ENCODE measurements at regions not wholly inside any gene's neighbourhood (a gene's known extent, or its start where the extent isn't known, plus 50 kb on each side); places are given as distances from the start of the nearest gene placed in this dataset.

DNA sequence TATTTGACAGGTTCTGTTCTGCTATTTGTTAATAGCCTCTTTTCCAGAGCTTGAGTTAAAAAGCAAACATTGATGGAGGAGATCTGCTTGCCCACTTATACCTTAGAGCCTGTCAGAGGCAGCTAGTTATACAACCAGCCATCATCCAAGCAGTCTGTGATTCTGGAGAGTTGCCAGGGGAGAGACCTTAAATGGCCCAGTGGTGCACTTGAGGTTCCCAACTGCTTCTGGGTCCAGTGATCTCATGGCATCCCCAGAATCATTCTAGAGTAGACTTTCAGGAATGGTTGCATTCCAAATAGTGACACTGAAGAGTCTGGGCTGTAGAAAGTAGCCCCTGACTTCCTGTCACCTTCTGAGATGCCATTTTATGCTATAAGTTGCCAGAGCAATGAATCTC, 160.7 kb downstream of the FHIP1A start:
- Histone ChIP-seq H3K14ac (ENCODE audit: low read length) (no peak overlapping the region), H3K27me3 (ENCODE audit: control insufficient read depth in 3 of 3, insufficient read depth in 3 of 3, low read depth in 1 of 3, low read length in 3 of 3) (no peaks in the 10 kb centered on the region), H3K4me2 (ENCODE audit: insufficient read depth, low read length, poor library complexity, severe bottlenecking) (no peak overlapping the region), H4K8ac (ENCODE audit: low read depth, low read length) (no peak overlapping the region), H3K9me3 (replicated peaks in 1 of 2; ENCODE audit: control insufficient read depth in 2 of 2, insufficient read depth in 1 of 2, low read depth in 1 of 2, low read length in 2 of 2) (no peaks in the 10 kb centered on the region), H2BK15ac (ENCODE audit: low read length) (no peak overlapping the region), H3K23ac (ENCODE audit: low read depth, low read length, poor library complexity) (no peak overlapping the region), H2BK12ac (ENCODE audit: low read length) (no peak overlapping the region), H2AFZ (ENCODE audit: low read length) (no peak overlapping the region), H2BK5ac (ENCODE audit: low read length) (no peak overlapping the region), H3K4me1 (ENCODE audit: control insufficient read depth in 2 of 2, insufficient read depth in 1 of 2, low read depth in 1 of 2, low read length in 2 of 2) (no peaks in the 10 kb centered on the region), H2AK5ac (ENCODE audit: low read depth, low read length) (no peak overlapping the region), H3K36me3 (replicated peaks in 1 of 2; ENCODE audit: control insufficient read depth in 2 of 2, insufficient read depth in 2 of 2, low read length in 2 of 2) (no peaks in the 10 kb centered on the region), H3K27ac (replicated peaks; ENCODE audit: low read length) (no peak overlapping the region), H3K9ac (ENCODE audit: low read depth, low read length, poor library complexity) (no peak overlapping the region), H3K4ac (ENCODE audit: low read length) (no peak overlapping the region), H3K79me1 (ENCODE audit: low read depth, low read length) (no peaks in the 10 kb centered on the region), H3K18ac (ENCODE audit: low read length) (no peak overlapping the region), H2BK120ac (ENCODE audit: low read depth, low read length) (no peak overlapping the region), H4K91ac (ENCODE audit: low read depth, low read length, poor library complexity) (no peak overlapping the region), H3K4me3 (ENCODE audit: low read length in 2 of 2) (no peak overlapping the region)
- DNase-seq (ENCODE audit: low spot score) = no peak

DNA sequence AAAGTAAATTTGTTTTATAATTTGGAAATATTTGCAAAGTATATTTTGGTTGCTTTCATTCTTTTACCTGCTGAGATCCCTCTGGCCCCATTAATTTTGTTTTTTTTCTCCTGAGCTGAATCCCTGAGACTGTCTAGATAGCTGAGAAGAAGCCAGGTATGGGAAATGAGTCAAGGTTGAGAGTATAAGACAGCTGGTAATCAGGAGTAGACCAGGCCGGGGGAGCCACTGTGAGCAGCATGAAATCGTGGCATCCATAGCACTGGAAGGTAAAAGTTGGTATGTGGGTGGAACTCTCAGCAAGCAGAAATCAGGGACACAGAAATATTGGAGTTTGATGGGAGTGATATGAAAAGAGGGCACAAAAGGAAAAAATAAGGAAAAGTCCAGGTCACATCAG, 164.5 kb downstream of the FHIP1A start:
- Histone ChIP-seq H4K8ac (ENCODE audit: low read depth, low read length) (no peak overlapping the region), H3K23ac (ENCODE audit: low read depth, low read length, poor library complexity) (no peak overlapping the region), H2BK15ac (ENCODE audit: low read length) (no peak overlapping the region), H3K9ac (ENCODE audit: low read depth, low read length, poor library complexity) (no peak overlapping the region), H2AFZ (ENCODE audit: low read length) (no peak overlapping the region), H2AK5ac (ENCODE audit: low read depth, low read length) (no peak overlapping the region), H3K9me3 (replicated peaks in 1 of 2; ENCODE audit: control insufficient read depth in 2 of 2, insufficient read depth in 1 of 2, low read depth in 1 of 2, low read length in 2 of 2) (no peaks in the 10 kb centered on the region), H3K4ac (ENCODE audit: low read length) (no peak overlapping the region), H2BK12ac (ENCODE audit: low read length) (no peak overlapping the region), H3K27ac (replicated peaks; ENCODE audit: low read length) (no peak overlapping the region), H3K36me3 (replicated peaks in 1 of 2; ENCODE audit: control insufficient read depth in 2 of 2, insufficient read depth in 2 of 2, low read length in 2 of 2) (no peaks in the 10 kb centered on the region), H4K91ac (ENCODE audit: low read depth, low read length, poor library complexity) (no peak overlapping the region), H3K14ac (ENCODE audit: low read length) (no peak overlapping the region), H3K4me1 (ENCODE audit: control insufficient read depth in 2 of 2, insufficient read depth in 1 of 2, low read depth in 1 of 2, low read length in 2 of 2) (no peaks in the 10 kb centered on the region), H3K79me1 (ENCODE audit: low read depth, low read length) (no peaks in the 10 kb centered on the region), H3K18ac (ENCODE audit: low read length) (no peak overlapping the region), H3K4me3 (ENCODE audit: low read length in 2 of 2) (no peak overlapping the region), H3K4me2 (ENCODE audit: insufficient read depth, low read length, poor library complexity, severe bottlenecking) (no peak overlapping the region), H3K27me3 (ENCODE audit: control insufficient read depth in 3 of 3, insufficient read depth in 3 of 3, low read depth in 1 of 3, low read length in 3 of 3) (no peaks in the 10 kb centered on the region), H2BK5ac (ENCODE audit: low read length) (no peak overlapping the region), H2BK120ac (ENCODE audit: low read depth, low read length) (no peak overlapping the region)
- DNase-seq (ENCODE audit: low spot score) = no peak
- WGBS, 2 donors (ENCODE audit: extremely low coverage in 2 of 2, insufficient read length in 2 of 2, insufficient replicate concordance in 1 of 2) = no CpG with 5 or more reads among the region's 2 CpGs

DNA sequence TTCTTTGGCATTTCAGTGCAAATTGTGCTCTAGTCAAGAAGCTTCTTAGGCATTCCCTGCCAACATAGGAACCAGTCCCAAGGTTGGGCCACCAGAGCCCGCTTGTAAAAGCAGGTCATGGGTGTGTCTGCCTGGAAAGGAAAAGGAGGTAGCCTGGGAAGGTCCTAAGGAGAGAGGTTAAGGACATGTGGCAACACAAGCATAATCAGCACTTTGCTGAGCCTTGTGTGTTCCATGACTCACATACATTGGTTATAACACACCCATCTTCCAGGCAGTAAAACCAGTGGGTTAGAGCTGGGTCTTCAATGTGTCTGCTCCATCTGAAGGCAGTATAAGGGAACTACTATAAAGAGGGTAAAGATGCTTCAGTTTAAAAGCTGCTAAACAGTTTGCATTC, 165.0 kb downstream of the FHIP1A start:
- no peak overlapping the region for H3K27ac ChIP-seq (replicated peaks; ENCODE audit: low read length)
- H3K4me1 ChIP-seq (ENCODE audit: control insufficient read depth in 2 of 2, insufficient read depth in 1 of 2, low read depth in 1 of 2, low read length in 2 of 2) = no peaks in the 10 kb centered on the region
- H3K9ac ChIP-seq (ENCODE audit: low read depth, low read length, poor library complexity) = no peak overlapping the region
- no peak overlapping the region for H4K91ac ChIP-seq (ENCODE audit: low read depth, low read length, poor library complexity)
- no peak overlapping the region for H3K4me2 ChIP-seq (ENCODE audit: insufficient read depth, low read length, poor library complexity, severe bottlenecking)
- no peak overlapping the region for H3K14ac ChIP-seq (ENCODE audit: low read length)
- H3K23ac ChIP-seq (ENCODE audit: low read depth, low read length, poor library complexity) = no peak overlapping the region
- no peak overlapping the region for H2BK12ac ChIP-seq (ENCODE audit: low read length)
- no peaks in the 10 kb centered on the region for H3K9me3 ChIP-seq (replicated peaks in 1 of 2; ENCODE audit: control insufficient read depth in 2 of 2, insufficient read depth in 1 of 2, low read depth in 1 of 2, low read length in 2 of 2)
- H3K79me1 ChIP-seq (ENCODE audit: low read depth, low read length) = no peaks in the 10 kb centered on the region
- H3K4ac ChIP-seq (ENCODE audit: low read length) = no peak overlapping the region
- no peak overlapping the region for H4K8ac ChIP-seq (ENCODE audit: low read depth, low read length)
- H2AK5ac ChIP-seq (ENCODE audit: low read depth, low read length) = no peak overlapping the region
- no peaks in the 10 kb centered on the region for H3K27me3 ChIP-seq (ENCODE audit: control insufficient read depth in 3 of 3, insufficient read depth in 3 of 3, low read depth in 1 of 3, low read length in 3 of 3)
- no CpG with 5 or more reads among the region's 1 CpG for WGBS, 2 donors (ENCODE audit: extremely low coverage in 2 of 2, insufficient read length in 2 of 2, insufficient replicate concordance in 1 of 2)
- DNase-seq (ENCODE audit: low spot score) = no peak
- no peaks in the 10 kb centered on the region for H3K36me3 ChIP-seq (replicated peaks in 1 of 2; ENCODE audit: control insufficient read depth in 2 of 2, insufficient read depth in 2 of 2, low read length in 2 of 2)
- H2AFZ ChIP-seq (ENCODE audit: low read length) = no peak overlapping the region
- H3K18ac ChIP-seq (ENCODE audit: low read length) = no peak overlapping the region
- no peak overlapping the region for H2BK120ac ChIP-seq (ENCODE audit: low read depth, low read length)
- no peak overlapping the region for H3K4me3 ChIP-seq (ENCODE audit: low read length in 2 of 2)
- no peak overlapping the region for H2BK5ac ChIP-seq (ENCODE audit: low read length)
- H2BK15ac ChIP-seq (ENCODE audit: low read length) = no peak overlapping the region

DNA sequence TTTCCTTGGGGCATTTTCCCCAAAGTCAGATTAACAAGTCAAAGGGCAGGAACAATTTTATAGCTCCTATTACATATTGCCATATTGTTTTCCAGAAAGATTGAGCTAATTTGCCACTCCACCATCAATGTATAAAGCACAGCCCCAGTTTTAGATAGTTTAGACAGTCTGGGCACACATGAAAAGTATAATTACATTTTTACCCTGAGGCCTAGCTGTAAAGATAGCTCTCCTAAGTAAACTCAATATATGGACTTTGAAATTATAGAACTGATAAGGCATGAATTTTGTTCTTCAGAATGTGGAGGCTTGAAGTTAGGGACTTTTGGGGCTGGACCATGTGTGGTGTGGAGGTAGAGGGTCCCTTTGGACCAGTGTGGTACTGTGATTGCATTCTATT, 166.0 kb downstream of the FHIP1A start:
- no peaks in the 10 kb centered on the region for H3K9me3 ChIP-seq (replicated peaks in 1 of 2; ENCODE audit: control insufficient read depth in 2 of 2, insufficient read depth in 1 of 2, low read depth in 1 of 2, low read length in 2 of 2)
- no peak overlapping the region for H3K4ac ChIP-seq (ENCODE audit: low read length)
- no peak for DNase-seq (ENCODE audit: low spot score)
- H3K23ac ChIP-seq (ENCODE audit: low read depth, low read length, poor library complexity) = no peak overlapping the region
- no peaks in the 10 kb centered on the region for H3K36me3 ChIP-seq (replicated peaks in 1 of 2; ENCODE audit: control insufficient read depth in 2 of 2, insufficient read depth in 2 of 2, low read length in 2 of 2)
- H3K9ac ChIP-seq (ENCODE audit: low read depth, low read length, poor library complexity) = no peak overlapping the region
- no peak overlapping the region for H3K4me2 ChIP-seq (ENCODE audit: insufficient read depth, low read length, poor library complexity, severe bottlenecking)
- no peak overlapping the region for H3K18ac ChIP-seq (ENCODE audit: low read length)
- H2BK5ac ChIP-seq (ENCODE audit: low read length) = no peak overlapping the region
- H2BK12ac ChIP-seq (ENCODE audit: low read length) = no peak overlapping the region
- no peak overlapping the region for H2AK5ac ChIP-seq (ENCODE audit: low read depth, low read length)
- no peak overlapping the region for H4K8ac ChIP-seq (ENCODE audit: low read depth, low read length)
- no peak overlapping the region for H2BK15ac ChIP-seq (ENCODE audit: low read length)
- no peak overlapping the region for H3K4me3 ChIP-seq (ENCODE audit: low read length in 2 of 2)
- no peaks in the 10 kb centered on the region for H3K79me1 ChIP-seq (ENCODE audit: low read depth, low read length)
- H3K14ac ChIP-seq (ENCODE audit: low read length) = no peak overlapping the region
- H3K27me3 ChIP-seq (ENCODE audit: control insufficient read depth in 3 of 3, insufficient read depth in 3 of 3, low read depth in 1 of 3, low read length in 3 of 3) = no peaks in the 10 kb centered on the region
- no peak overlapping the region for H4K91ac ChIP-seq (ENCODE audit: low read depth, low read length, poor library complexity)
- no peak overlapping the region for H2AFZ ChIP-seq (ENCODE audit: low read length)
- no peaks in the 10 kb centered on the region for H3K4me1 ChIP-seq (ENCODE audit: control insufficient read depth in 2 of 2, insufficient read depth in 1 of 2, low read depth in 1 of 2, low read length in 2 of 2)
- H2BK120ac ChIP-seq (ENCODE audit: low read depth, low read length) = no peak overlapping the region
- no peak overlapping the region for H3K27ac ChIP-seq (replicated peaks; ENCODE audit: low read length)
